Neutrophil (primary cell): ENCODE measurements at regions not wholly inside any gene's neighbourhood (a gene's known extent, or its start where the extent isn't known, plus 50 kb on each side); places are given as distances from the start of the nearest gene placed in this dataset.

Experiments used
- H3K27ac ChIP-seq: fragments of 200-600 bp; sonication (generic); 2 replicates; pipeline ENCODE4 v1.5.1; 2016; ENCODE audit warnings: mild to moderate bottlenecking, moderate library complexity
- H3K27me3 ChIP-seq: fragments of 200-600 bp; sonication (generic); 2 replicates; pipeline ENCODE4 v1.6.0; 2016; ENCODE audit warnings: mild to moderate bottlenecking
- H3K36me3 ChIP-seq: fragments of 200-600 bp; sonication (generic); 2 replicates; pipeline ENCODE4 v1.5.1; 2017
- H3K4me1 ChIP-seq, 2 experiments: fragments of 200-600 bp in 1 of 2; sonication (generic) in 1 of 2; 1 replicate in 1 of 2; 2 replicates in 1 of 2; pipeline versions ENCODE4 v1.5.1 to v1.6.1; 2013 to 2016; ENCODE audit warnings: low read depth in 1 of 2, low read length in 1 of 2, mild to moderate bottlenecking in 1 of 2, moderate library complexity in 1 of 2; ENCODE audit not compliant: control insufficient read depth in 1 of 2, insufficient read depth in 1 of 2
- H3K4me3 ChIP-seq, 2 experiments: fragments of 200-600 bp in 1 of 2; sonication (generic) in 1 of 2; 1 replicate in 1 of 2; 2 replicates in 1 of 2; pipeline ENCODE4 v1.5.1; 2013 to 2016; ENCODE audit warnings: low read depth in 1 of 2, low read length in 1 of 2, mild to moderate bottlenecking in 1 of 2, moderate library complexity in 1 of 2
- H3K9me3 ChIP-seq: fragments of 200-600 bp; sonication (generic); 2 replicates; pipeline ENCODE4 v1.5.1; 2016
- CTCF ChIP-seq: fragments of 200-600 bp; sonication (generic); IDR thresholded peaks from 2 replicates; pipeline ENCODE4 v1.5.1; 2016; ENCODE audit warnings: antibody characterized with exemption

DNA sequence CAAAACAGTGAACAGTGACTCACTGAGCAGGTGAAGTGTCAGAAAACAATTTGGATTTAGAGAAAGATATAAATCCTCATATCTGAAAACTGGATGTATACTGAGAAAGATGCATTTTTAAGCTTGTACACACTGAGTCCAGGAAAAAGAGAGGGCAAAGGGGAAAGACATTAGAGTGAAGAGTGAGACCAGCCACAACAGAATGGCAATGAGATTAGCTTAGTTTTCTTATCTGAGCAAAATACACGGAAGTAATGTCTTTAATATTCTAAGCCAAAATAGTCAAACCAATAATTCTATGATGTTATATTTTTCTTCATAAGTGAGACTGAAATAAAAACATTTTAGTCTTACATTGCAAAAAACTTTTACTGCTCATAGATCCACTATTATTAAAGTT, 236.0 kb downstream of the SLITRK5 start:
- no peaks in the 10 kb centered on the region for H3K36me3 ChIP-seq
- H3K27ac ChIP-seq: no peak overlapping the region
- H3K27me3 ChIP-seq: no peaks in the 10 kb centered on the region
- no peak for TF ChIP-seq CTCF
- H3K9me3 ChIP-seq: no peaks in the 10 kb centered on the region
- H3K4me1 ChIP-seq: no peaks in the 10 kb centered on the region
- H3K4me3 ChIP-seq: no peak overlapping the region

DNA sequence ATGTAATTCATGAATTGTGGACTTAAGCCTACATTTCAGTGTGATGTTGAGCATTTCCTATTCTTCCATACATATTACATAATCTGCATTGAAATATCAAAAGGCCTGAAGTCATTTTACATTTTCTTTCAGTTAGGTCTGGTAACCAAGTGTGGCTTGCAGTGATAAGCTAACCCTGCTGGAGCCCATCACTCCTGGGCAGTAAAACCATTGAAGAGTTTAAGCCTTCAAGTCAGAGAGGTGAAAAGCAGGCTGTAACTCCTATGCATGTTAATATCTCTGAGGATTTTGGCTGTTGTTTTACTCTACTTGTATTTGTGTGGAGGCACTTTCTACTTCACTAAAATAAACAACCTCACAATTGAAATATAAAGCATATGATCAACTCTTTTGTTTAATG, 248.8 kb downstream of the SLITRK5 start:
- Histone ChIP-seq H3K9me3 (no peaks in the 10 kb centered on the region), H3K4me3 (no peak overlapping the region), H3K27ac (no peak overlapping the region), H3K36me3 (no peaks in the 10 kb centered on the region), H3K27me3 (no peaks in the 10 kb centered on the region), H3K4me1 (no peaks in the 10 kb centered on the region)
- TF ChIP-seq CTCF: no peak

DNA sequence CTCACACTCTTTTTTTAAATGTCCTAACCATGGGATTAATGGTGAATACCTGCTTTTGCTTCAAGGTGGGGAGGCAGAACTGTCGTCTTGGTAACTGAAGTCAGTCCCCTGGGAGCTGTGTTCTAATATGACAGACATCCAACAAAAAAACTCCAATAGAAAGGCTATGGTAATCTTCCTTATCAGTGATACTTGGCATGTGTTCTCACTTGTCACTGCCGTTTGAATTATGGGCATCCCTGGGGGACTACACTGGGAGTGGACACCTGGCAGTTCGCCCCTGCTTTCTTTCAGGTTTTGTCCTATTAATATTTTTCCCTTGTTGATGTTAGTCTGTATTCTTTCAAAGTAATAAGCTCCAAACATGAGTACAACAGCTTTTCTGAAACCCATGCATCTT, 252.6 kb downstream of the SLITRK5 start:
- Histone ChIP-seq H3K4me1 (no peaks in the 10 kb centered on the region), H3K27me3 (no peaks in the 10 kb centered on the region), H3K36me3 (no peaks in the 10 kb centered on the region), H3K4me3 (no peak overlapping the region), H3K27ac (no peak overlapping the region), H3K9me3 (no peaks in the 10 kb centered on the region)
- TF ChIP-seq CTCF: no peak

GRCh38 chr13:87925006-87925405, 253.8 kb downstream of the SLITRK5 start:
- H3K4me1 ChIP-seq: no peaks in the 10 kb centered on the region
- no peaks in the 10 kb centered on the region for H3K9me3 ChIP-seq
- no peak overlapping the region for H3K4me3 ChIP-seq
- no peaks in the 10 kb centered on the region for H3K36me3 ChIP-seq
- no peak for TF ChIP-seq CTCF
- H3K27ac ChIP-seq: no peak overlapping the region
- H3K27me3 ChIP-seq: no peaks in the 10 kb centered on the region

- no peaks in the 10 kb centered on the region for H3K9me3 ChIP-seq
- no peaks in the 10 kb centered on the region for H3K36me3 ChIP-seq
- H3K4me3 ChIP-seq: no peak overlapping the region
- no peaks in the 10 kb centered on the region for H3K4me1 ChIP-seq
- H3K27ac ChIP-seq: no peak overlapping the region
- no peaks in the 10 kb centered on the region for H3K27me3 ChIP-seq
- TF ChIP-seq CTCF: no peak
These were observed 269.6 kb downstream of the SLITRK5 start for GRCh38 chr13:87940776-87941175.

GRCh38 chr13:87941226-87941625, 270.1 kb downstream of the SLITRK5 start:
- Histone ChIP-seq H3K36me3 (no peaks in the 10 kb centered on the region), H3K27me3 (no peaks in the 10 kb centered on the region), H3K4me1 (no peaks in the 10 kb centered on the region), H3K9me3 (no peaks in the 10 kb centered on the region), H3K4me3 (no peak overlapping the region), H3K27ac (no peak overlapping the region)
- no peak for TF ChIP-seq CTCF
